Pons (tissue), 1 donor: ENCODE measurements at regions not wholly inside any gene's neighbourhood (a gene's known extent, or its start where the extent isn't known, plus 50 kb on each side); places are given as distances from the start of the nearest gene placed in this dataset.

ENCODE experiments used
- DNase-seq: peaks from one replicate; pipeline ENCODE4 v3.0.0-alpha.2; 2016; ENCODE audit warnings: low spot score

DNA sequence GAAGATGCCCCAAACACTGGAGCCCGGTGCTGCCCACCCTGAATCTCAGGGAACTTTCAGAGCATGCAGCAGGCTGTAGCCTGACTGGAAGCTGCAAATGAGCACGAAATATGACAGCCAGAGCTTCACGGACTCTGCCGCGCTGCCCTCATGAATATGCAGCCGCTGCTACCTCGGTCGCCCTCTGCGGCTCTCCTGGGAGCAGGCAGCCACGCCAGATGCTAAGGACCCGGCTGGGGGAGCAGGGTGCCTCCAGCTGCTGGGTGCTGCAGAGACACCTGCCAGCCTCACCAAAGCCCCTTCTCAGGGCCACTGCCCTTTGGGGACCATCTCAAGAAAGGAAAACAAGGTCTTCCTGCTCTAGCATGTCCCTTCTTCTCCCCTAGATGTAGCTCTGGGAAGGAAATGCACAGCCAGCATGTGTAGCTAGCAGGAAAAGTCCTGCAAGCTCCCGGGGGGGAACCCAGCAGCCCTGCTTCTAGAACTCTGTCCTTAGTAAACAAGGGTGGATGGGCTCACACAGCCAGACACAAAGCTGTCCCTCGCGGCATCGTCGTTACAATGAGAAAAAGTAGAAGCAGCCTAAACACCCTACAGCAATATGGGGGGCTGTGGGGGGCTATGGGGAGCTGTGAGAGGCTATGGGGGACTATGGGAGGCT is 56.8 kb upstream of the OLFM1 start:
- DNase-seq, result no peak

DNA sequence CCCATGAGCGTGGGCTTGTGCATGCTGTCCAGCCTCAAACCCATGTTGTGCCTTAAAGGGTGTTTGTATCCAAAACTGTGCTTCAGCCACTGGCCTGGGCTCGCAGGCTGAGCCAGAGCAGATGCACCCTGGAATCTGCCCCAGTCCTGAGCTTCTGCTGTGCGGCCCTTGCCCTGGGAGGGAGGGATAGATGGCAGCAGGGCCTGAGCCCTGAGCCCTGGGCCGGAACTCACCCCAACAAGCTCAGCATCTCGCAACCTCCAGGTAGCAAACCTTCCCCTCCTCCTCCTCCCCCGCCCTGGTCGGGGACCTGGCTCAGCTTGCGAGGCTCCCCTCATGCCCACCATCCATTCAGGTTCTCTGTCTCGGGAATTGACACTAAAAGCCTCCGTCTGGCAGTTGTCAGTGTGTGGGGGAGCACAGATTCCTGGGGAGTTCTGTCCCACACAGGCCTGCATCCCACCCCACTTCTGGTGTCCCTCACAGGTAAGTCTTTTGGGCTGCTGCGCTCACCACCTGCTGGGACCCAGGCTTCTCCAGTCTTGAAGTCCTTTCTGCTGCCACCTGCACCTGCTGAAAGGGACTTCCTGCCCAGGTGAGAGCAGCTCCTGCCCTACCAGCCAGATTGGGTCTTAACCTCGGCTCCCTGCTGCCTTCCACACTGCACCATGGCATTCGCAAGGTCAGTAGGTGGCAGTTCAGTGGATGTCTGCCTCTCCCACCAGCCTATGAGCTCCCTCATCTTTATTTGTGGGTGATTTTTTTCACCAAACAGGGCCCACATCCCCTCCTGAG is 55.2 kb upstream of the OLFM1 start:
- no peak for DNase-seq

DNA sequence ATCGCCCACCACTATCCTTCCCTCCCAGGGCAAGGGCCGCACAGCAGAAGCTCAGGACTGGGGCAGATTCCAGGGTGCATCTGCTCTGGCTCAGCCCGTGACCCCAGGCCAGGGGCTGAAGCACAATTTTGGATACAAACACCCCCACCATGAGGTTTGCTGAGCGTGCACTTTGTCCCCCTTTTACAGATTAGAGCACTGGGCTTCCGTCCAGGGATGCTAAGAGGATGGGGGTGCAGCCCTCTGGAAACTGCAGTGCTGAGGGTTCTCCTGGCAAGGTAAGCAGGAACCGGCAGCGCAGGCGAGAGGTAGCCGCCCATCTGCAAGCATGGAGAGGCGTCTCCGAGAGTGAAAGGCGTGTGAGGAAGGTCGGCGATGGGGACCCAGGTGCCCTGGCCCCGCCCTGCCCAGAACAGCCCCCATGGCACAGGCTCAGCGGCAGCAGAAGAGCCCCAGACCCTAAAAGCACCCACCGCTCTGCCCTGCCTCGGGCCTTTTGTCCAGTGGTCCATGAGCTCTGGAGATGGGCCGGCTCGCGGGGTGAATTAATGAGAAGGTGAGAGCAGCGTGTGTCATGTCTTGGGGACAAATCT is 54.5 kb upstream of the OLFM1 start:
- no peak for DNase-seq

DNA sequence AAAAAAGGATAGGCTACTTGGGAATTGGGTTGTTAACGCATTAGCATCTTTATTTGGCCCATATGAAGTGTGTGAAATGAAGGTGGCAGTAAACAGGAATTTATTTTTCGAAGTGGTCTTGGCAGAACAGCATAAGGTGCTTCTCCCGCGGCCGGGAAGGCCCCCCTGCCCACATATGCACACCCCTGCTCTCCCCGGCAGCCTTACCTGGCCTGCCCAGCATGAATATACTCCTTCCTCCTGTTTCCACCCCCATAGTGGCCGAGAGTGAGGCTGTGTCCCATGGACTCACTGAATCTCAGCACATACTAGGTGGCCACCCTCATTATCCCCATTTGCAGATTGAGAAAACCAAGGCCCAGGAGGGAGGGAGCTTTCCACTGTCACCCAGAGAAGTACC is 54.0 kb upstream of the OLFM1 start:
- no peak for DNase-seq

DNA sequence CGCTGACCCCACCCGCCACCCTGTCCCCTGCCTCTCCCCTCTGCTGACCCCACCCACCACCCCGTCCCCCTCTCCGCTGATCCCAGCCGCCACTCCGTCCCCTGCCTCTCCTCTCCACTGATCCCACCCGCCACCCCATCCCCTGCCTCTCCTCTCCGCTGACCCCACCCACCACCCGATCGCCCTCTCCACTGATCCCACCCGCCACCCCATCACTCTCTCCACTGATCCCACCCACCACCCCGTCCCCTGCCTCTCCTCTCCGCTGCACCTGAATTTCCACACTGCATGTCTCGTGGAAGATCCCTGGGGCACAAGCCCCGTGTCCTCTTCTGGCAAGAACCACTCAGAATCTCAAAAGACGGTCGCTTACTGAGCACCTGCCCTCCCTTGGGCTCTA is 53.4 kb upstream of the OLFM1 start:
- DNase-seq, result no peak

DNA sequence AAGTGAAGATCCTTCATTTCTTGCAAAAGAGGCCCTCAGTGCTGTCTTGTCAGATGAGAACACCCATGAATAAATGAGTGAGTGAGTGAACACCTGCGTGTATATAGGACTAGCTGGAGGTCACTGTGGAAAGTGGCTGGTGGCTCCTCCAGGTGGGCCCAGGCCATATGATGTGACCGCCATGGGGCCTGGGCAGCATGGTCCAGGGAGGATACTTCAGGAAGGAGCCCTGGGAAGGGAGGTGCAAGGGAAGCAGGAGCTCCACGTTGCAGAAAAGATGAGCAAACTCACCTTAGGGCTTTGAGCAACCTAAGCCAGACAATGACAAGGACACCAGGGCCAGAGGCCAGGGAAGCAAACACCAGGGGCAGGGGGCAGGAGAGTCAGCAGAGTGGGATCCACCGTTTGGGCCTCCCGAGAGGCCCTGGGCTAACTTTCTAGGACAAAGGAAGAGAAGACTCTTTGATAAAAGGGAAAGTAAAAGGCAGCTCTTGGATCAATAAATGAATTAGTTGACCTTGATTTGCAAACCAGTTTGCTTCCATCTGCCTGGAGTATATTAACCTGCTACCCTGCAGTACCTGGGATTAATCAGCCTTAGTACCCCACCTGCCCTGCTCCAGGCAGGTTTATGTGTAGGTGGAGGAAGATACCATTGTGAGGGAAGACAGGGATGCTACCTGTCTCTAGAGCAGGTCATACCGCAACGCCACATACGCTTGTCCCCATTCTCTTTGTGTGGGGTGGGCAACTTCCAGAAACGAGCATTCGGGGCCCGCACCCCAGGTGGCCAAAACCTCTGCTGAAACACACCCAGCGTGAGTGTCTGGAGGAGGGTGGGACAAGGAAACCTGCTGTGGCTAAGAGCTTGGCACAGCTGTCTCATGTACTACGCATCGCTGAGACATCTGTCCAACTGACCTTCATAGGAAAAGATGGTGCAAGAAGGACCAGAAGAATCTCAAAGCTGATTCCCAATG is 51.4 kb upstream of the OLFM1 start:
- no peak for DNase-seq

DNA sequence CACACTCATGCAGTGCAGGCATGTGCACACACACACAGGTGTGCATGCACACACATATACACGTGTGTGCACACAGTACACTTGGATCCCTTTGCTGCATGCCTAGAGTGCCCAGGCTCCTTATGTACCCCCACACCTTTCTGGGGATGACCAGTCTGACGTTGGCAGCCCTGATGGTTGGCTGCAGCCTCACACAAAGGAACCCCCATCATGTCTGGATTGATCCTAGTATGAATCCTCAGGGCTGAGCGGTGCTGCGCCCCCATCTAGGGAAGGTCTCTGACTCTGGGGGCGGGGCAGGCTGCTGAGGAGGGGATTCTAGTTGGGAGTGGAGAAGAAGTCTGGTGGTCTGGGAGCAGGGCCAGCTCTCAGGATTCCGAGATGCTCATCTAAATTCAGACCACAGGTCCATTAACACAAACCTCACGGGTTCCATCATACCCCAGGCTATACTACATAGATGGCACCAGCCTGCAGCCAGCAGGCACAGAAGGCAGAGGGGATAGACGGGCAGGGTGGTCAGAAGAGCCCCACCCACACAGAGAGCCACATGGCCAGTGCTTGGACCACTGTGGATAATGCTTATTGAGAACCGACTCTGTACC is 50.5 kb upstream of the OLFM1 start:
- no peak for DNase-seq

DNA sequence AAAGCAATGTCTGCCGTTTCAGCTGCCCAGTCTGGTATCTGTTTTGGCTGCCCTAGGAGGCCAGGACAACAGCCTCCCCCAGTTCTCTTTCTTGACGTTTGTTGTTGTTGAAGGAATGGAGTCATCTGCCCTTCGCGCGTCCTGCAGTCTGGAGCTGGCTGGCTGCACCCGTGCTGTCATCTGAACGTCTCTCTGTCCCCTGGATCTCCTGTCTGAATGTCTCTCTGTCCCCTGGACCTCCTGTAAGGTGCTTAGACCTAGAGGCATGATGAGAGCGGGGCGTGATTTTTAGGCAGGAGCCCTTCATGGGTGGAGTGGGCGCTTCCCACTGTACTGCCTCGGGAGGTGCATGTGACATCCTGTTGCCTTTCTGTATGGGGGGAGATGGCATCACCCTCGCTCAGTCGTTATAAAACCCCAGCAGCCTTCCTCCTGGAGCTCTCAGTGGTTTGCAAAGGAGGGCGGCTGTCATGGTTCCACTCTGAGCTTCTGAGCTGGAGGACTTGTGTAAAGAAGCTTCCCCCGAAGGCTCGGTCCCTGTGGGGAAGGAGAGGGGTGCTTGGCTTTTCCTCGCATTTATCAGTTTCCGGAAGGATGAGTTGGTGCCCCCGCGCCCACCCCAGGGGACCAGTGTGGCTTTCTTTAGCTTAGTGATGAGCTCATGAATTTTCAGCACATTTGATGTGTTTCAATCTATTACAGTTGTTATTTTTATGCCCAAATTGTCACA is 49.8 kb upstream of the OLFM1 start:
- no peak for DNase-seq
